HG03103 (cell line): ENCODE measurements at regions not wholly inside any gene's neighbourhood (a gene's known extent, or its start where the extent isn't known, plus 50 kb on each side); places are given as distances from the start of the nearest gene placed in this dataset.

Experiments
- ATAC-seq: cut with Tn5 transposase; IDR thresholded peaks from one replicate; pipeline ENCODE4 v1.9.1; 2021; ENCODE audit warnings: low read depth; ENCODE audit not compliant: unreplicated experiment

DNA sequence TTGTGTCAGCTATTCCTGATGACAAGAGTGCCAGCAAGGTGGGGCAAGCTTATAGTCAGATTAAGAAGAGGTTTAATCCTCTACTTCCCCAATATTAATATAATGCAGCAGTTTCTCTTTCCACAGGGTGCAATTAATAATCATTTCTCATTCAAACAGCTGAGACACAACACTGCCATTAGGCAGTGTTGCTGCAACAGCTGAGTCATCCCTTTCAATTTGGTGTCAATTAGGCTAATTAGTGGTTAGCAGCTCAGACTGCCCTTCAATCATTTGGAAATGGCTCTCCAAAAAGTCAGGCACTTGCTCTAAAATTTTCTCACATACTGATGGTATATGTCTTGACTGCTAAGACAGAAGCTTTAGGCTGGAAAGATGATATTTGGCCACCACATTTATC lies 265.7 kb upstream of the FAM241A start:
- no peak for ATAC-seq

DNA sequence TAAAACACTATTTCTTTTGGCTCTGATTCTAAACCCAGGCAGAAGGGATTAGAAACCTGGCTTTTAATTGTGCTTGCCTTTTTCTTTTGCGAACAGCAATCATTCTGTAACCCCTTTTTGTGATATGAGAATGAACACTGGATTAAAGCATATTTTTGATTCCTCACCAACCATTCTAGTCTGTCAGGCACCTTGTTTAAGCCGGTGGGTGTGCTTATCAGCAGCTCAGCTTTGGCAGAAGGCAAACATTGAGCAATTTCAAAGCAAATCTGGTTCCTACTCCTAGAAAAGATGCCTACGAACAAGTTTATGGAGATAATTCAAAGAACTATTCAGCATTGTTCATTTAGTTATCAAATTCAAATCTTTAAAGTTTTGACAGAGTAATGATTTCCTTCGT lies 265.1 kb upstream of the FAM241A start:
- ATAC-seq: no peak

DNA sequence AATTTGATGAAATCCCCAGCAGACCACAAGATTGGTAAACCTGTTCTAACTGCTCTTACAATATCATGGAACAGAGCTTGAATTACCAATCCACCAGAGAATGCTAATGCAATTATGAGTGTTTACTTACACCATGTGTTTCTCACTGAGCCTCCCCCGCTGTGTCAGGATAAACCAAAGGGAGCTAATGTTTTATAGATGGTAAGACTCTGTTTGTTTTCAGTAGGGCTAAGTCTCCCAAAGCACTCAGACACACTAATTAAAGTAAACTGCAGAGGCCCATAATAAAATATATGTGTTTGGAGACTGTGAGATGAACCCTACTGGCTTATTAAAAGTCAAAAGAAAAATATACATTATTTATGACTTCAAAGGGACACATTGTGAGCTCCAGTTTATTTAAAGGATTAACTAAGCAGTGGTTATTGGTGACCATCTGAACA lies 261.7 kb upstream of the FAM241A start:
- no peak for ATAC-seq

DNA sequence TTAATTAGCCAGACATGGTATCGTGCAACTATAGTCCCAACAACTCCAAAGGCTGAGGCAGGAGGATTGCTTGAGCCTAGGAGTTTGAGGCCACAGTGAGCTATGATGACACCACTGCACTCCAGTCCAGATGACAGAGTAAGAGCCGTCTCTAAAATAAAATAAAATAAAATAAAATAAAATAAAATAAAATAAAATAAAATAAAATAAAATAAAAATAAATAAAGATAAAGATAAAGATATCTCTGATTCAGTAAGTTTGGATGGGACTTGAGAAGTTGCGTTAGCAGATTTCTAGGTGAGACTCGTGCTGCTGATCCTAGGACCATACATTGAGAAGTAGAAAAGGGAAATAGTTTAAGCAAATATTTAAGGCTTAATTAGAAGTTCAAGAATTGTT lies 254.8 kb upstream of the FAM241A start:
- no peak for ATAC-seq

DNA sequence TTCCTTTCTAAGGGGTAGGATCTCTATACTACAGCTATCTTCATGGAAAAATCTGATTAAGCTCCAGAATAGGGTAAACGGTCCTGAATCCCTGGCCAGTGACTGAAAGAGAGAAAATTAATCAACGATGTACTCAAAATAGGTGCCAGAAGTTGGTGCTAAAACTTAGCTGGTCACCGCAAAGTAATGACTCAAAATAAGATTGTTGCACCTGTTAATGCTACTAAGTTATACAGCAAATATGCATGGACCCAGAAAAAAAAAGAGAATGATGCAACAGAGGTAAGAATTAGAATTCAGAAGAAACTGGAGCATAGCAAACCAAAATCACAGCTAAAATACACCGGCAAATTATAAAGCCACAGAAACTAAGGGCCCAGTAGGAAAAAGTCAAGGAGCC lies 239.7 kb upstream of the FAM241A start:
- peak; percentile 60 for ATAC-seq

DNA sequence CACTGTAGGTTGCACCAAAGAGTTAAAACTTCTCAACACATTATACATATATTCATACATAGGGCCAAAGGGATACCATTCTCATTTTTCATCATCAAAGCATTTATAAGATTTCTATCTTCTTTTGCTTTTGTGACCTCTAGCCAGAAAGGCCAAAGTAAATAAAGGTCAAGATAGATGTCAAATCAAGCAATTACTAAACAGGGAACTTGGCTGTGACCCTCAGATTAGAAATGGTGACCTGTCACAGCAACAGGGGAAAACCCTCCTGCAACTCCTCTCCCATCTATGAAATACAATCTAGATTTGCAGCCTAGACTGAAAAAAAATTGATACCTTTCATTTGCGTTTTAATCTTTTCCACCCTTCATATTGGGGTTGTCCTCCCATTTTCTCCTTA lies 225.6 kb upstream of the FAM241A start:
- ATAC-seq: no peak

- ATAC-seq: no peak
Measured at GRCh38 chr4:111921714-111922113, 223.5 kb upstream of the FAM241A start.

DNA sequence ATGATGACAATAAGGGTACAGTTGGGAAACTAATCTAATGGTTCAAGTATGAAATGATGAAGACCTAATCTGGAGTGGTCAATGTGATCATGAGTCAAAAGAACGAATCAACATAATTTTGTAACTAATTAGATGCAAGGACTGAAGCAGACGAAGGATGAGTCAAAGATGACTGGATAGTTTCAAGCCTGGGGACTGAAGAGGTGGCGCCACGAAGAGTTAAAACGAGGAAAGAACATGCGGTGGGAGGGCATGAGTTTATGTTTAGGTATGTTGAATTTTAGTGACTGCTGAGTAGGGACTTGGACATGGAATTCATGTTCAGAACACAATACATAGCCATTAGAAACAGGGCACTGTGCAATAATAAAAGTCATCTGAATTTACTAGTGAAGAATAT lies 221.5 kb upstream of the FAM241A start:
- ATAC-seq: no peak

DNA sequence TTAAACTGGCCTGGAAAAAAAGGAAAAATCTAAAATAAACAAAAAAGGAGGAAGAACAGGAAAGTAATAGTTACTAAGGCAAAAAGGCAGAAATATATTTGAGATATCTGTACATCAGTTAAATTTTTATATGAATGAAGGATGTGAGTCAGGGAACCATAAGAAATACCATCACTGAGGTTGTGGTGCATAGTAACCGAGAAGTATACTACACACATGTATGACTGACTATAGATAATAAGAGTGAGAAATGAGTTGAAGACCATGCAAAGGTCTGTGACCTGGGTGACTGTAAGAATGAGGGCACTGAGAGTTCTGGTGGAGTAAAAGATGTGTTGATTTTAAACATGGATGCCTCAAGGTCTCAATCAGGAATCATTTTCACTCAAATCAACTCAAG lies 220.6 kb upstream of the FAM241A start:
- no peak for ATAC-seq

DNA sequence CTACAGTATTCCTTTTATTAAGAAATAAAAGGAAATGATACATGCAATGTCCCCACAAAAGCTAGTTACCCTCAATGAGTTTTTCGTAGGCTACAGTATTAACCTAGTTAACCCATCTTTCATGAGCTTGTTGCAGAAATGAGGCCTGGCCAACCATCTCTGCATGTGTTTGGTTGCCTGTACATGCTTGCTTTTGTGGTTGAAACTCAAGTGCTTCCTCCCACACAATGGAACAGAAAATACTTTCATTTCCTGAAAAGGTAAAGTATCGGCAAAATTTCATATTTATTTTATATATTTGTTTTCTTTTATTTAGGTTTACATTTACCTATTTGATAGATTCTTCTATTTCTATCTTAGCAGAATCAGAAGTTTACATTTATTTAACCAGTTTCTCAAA lies 214.6 kb upstream of the FAM241A start:
- ATAC-seq: peak; percentile 100

GRCh38 chr4:111933703-111934102 lies 211.6 kb upstream of the FAM241A start:
- no peak for ATAC-seq

GRCh38 chr4:111934314-111934713 lies 210.9 kb upstream of the FAM241A start:
- no peak for ATAC-seq

DNA sequence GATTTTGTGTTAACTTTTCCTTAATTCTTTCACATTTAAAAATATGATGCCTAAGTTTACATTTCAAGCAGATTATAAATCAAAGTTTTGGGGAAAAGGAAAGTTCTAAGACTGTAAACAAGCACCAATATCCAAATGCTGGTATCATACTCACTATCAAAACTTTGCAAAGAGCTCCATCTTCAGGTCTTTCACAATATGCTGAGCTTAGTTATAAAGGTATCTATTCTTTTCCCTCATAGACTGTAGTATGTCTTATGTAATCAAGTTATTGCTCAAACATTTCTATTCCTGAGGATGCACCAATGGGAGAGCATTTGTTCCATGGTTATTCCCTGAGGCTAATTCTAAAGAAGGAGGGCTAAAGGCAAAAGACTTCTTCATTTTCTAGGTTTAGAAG lies 207.9 kb upstream of the FAM241A start:
- peak; percentile 79 for ATAC-seq

- no peak for ATAC-seq
Measured at GRCh38 chr4:111941957-111942356, 203.3 kb upstream of the FAM241A start.

DNA sequence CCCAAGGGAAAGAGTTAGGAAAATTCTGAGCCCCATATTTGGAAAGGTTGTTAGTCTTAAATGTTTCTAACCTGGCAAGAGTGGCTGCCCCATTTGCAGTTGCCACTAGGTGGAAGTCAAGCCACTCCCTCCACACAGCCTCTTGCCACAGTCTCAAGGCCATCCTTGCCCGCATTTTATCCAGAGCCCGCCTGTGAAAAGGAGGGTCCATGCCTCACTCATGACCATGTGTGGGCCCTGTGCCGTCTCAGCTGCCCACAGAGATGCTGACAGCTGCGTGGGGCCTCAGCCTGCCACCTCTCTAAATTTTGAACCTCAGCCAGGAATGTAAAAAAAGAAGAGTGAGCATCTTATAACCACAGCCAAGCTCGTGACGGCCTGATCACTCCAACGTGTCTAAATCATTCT lies 201.5 kb upstream of the FAM241A start:
- ATAC-seq: peak; percentile 89

DNA sequence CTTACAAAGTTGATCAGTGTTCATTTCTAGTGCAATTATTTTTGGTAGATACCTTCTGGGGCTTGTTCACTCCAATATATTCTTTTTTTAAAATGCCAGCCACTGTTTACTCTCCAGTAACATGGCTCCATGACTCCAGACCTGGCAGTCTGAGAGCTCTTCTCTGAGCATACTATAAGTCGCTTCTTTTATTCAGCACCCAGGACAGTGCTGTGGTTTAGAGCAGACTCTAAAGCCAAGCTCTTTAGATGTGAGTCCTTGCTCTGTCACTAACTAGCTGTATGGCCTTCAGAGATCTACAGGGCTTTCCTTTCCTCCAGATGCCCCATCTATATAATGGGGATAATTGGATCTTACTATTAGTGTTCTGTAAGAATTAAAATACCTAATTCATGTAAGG lies 200.2 kb upstream of the FAM241A start:
- no peak for ATAC-seq

DNA sequence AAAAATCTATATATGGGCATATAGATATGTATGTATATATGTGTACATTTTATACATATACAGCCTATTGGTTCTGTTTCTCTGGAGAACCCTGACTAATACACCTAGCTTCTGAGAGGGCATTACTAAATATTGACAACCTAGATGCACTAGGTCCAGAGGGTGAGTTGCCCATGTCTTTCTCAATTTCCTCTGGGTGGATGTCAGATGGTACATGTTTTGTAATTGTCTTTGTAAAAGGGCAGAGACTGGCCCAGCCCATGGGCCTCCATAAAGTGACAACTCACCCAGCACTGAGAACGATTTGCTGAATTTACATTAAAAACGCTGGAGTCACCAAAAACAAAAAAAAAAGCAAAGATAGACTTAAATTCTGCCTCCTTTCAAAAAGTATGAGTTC lies 198.5 kb upstream of the FAM241A start:
- no peak for ATAC-seq

- ATAC-seq: no peak
Measured at GRCh38 chr4:111952688-111953087, 192.6 kb upstream of the FAM241A start.

DNA sequence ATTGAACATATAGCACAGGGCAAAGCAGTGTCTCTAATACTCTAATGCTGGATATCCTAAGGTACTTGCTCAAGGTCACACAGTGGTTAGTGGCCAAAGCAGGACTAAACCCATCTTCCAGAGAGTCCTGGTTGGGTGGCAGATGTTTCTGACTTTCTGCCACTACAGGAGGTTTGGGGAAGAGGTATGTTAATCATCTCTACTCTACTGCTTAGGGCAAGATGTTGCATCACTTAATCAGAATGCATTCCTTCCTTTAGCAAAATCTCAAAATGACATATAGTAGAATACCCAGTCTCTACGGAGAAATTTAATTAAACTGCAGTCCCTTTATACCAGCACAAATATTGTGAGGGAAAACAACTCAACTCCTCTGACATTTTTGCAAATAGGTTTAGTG lies 190.7 kb upstream of the FAM241A start:
- ATAC-seq: no peak

DNA sequence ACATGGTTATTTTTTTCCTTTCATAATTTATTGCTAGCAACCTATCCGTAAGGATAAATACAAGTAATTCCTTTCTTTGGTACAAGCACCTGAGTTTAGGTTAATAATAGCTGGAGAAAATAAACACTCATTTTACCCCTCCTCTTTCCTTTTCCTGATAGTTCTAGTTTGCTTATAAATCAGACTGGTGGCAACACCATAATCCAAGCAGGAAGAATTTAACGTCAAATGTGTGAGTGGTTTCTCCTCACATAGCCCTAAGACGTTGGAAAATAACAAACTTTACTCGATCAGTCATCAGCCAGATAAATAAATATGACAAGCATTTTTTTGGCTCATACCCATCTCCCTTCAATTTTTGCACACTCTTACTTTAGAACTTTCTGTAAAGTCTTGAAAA lies 190.3 kb upstream of the FAM241A start:
- no peak for ATAC-seq

- no peak for ATAC-seq
Measured at GRCh38 chr4:111957116-111957515, 188.1 kb upstream of the FAM241A start.

GRCh38 chr4:111957997-111958396 lies 187.3 kb upstream of the FAM241A start:
- no peak for ATAC-seq

GRCh38 chr4:111959222-111959621 lies 186.0 kb upstream of the FAM241A start:
- no peak for ATAC-seq
